Gastroesophageal sphincter (tissue), 4 donors: ENCODE measurements at regions not wholly inside any gene's neighbourhood (a gene's known extent, or its start where the extent isn't known, plus 50 kb on each side); places are given as distances from the start of the nearest gene placed in this dataset.

Source experiments
- ATAC-seq: fragments of 150-250 bp; one replicate; pipeline ENCODE4 v1.9.1; 2016; ENCODE audit warnings: mild to moderate bottlenecking, moderate library complexity
- H3K27ac ChIP-seq, 4 donors: fragments of 200-600 bp; sonication (generic) in 3 of 4; 1 replicate in 3 of 4; 2 replicates in 1 of 4; pipeline ENCODE4 v1.5.1; 2016 to 2019
- H3K27me3 ChIP-seq: fragments of 200-600 bp; sonication (generic); one replicate; pipeline ENCODE4 v1.5.1; 2019
- H3K36me3 ChIP-seq, 2 donors: fragments of 200-600 bp; sonication (generic); one replicate each; pipeline ENCODE4 v1.5.1; 2019; ENCODE audit warnings: control low read depth in 1 of 2
- H3K4me1 ChIP-seq, 3 donors: fragments of 200-600 bp; sonication (generic); 1 replicate in 2 of 3; 2 replicates in 1 of 3; pipeline ENCODE4 v1.5.1; 2016 to 2019; ENCODE audit warnings: control low read depth in 2 of 3
- H3K4me3 ChIP-seq, 2 donors: fragments of 200-600 bp; sonication (generic); one replicate each; pipeline ENCODE4 v1.5.1; 2019; ENCODE audit warnings: mild to moderate bottlenecking in 1 of 2, moderate library complexity in 1 of 2
- H3K9me3 ChIP-seq, 3 donors: fragments of 200-600 bp; sonication (generic); one replicate each; pipeline ENCODE4 v1.5.1; 2017 to 2019; ENCODE audit warnings: control low read depth in 2 of 3
- EP300 ChIP-seq: sonication (generic); formaldehyde crosslinking; IDR thresholded peaks from one replicate; pipeline ENCODE4 v1.6.1; 2017; ENCODE audit warnings: antibody characterized with exemption, mild to moderate bottlenecking
- POLR2A ChIP-seq, 2 donors: fragments of 450-650 bp; IDR thresholded peaks; one replicate each; pipeline ENCODE4 v1.6.1; 2017; ENCODE audit warnings: antibody characterized with exemption in 2 of 2, mild to moderate bottlenecking in 2 of 2, moderate library complexity in 1 of 2
- POLR2AphosphoS5 ChIP-seq: sonication (generic); formaldehyde crosslinking; IDR thresholded peaks from one replicate; pipeline ENCODE4 v1.6.1; 2017; ENCODE audit warnings: antibody characterized with exemption
- WGBS, 2 donors: methylation state at CpG; one replicate each; pipeline ENCODE4 v1.1.5; 2018; ENCODE audit warnings: low coverage in 1 of 2; 5-methylcytosine and 5-hydroxymethylcytosine counted together
- TF ChIP-seq, protein P1 (sequence below), 4 experiments: fragments of 200-600 bp in 2 of 4; fragments of 450-650 bp in 2 of 4; sonication (generic) in 1 of 4; IDR thresholded peaks; one replicate each; pipeline ENCODE4 v1.5.1; 2017 to 2019; ENCODE audit warnings: antibody characterized with exemption in 4 of 4, mild to moderate bottlenecking in 2 of 4, moderate library complexity in 2 of 4

- Histone ChIP-seq H3K36me3 (no peaks in the 10 kb centered on the region), H3K4me3 (no peak overlapping the region), H3K4me1 (peaks cover 0 to 3% (median 0%) of the 10 kb centered on the region in 3 donors), H3K27ac (no peak overlapping the region), H3K9me3 (no peaks in the 10 kb centered on the region), H3K27me3 (no peaks in the 10 kb centered on the region)
- peak; percentile 68 for ATAC-seq
- 67 to 73% methylated on average over 6 of the region's 7 CpGs for WGBS, 2 donors
- TF ChIP-seq POLR2A (IDR thresholded peaks at IDR 0.05): no peak
- TF ChIP-seq EP300: no peak
- TF ChIP-seq, protein P1, sequence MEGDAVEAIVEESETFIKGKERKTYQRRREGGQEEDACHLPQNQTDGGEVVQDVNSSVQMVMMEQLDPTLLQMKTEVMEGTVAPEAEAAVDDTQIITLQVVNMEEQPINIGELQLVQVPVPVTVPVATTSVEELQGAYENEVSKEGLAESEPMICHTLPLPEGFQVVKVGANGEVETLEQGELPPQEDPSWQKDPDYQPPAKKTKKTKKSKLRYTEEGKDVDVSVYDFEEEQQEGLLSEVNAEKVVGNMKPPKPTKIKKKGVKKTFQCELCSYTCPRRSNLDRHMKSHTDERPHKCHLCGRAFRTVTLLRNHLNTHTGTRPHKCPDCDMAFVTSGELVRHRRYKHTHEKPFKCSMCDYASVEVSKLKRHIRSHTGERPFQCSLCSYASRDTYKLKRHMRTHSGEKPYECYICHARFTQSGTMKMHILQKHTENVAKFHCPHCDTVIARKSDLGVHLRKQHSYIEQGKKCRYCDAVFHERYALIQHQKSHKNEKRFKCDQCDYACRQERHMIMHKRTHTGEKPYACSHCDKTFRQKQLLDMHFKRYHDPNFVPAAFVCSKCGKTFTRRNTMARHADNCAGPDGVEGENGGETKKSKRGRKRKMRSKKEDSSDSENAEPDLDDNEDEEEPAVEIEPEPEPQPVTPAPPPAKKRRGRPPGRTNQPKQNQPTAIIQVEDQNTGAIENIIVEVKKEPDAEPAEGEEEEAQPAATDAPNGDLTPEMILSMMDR (IDR thresholded peaks at IDR 0.05): peak; percentile 44 to 79 (median 48)
Observed at GRCh38 chr6:132962936-132963868, 148.8 kb downstream of the RPS12 start.

DNA sequence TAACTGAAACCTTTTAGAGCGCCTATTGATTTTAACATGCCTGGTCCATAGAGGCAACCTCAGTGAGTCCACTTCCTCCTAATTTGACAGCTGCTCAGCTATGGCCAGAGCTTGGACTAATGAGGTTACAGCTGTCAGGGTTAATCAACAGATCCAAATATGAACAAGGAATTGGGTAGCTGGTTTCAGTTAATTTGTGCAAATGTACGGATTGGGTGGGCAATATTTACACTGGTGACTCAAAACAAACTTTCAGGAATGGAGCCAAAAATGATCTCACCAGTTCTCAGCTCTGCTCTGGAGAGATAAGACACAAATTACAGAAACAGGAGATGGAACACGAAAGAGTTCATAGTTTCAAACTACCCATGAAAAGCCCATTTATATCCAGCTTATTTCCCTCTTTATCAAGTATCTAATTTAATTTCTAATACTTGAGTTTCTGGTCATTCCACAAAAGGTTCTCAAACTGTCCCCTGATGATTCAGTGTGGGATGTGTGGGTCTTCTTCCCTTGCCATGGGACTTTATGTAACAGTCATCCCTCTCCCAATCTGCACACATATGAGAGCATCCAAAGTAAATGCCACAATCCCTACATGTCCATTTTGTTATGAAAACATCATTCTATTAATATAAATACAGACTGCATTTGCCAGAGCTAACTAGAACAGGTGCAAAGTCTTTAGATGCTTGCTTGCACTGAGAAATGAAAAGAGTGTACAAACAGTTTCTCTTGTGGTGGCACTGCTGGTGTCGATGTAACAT lies 149.9 kb downstream of the RPS12 start:
- WGBS, 2 donors: 49 to 51% methylated on average over 4 of the region's 4 CpGs
- Histone ChIP-seq H3K27ac (no peak overlapping the region), H3K27me3 (no peaks in the 10 kb centered on the region), H3K36me3 (no peaks in the 10 kb centered on the region), H3K4me1 (peaks cover 0 to 3% (median 0%) of the 10 kb centered on the region in 3 donors), H3K9me3 (no peaks in the 10 kb centered on the region), H3K4me3 (no peak overlapping the region)
- ATAC-seq: no peak
- no peak for TF ChIP-seq EP300
- TF ChIP-seq, protein P1 (IDR thresholded peaks at IDR 0.05): no peak

DNA sequence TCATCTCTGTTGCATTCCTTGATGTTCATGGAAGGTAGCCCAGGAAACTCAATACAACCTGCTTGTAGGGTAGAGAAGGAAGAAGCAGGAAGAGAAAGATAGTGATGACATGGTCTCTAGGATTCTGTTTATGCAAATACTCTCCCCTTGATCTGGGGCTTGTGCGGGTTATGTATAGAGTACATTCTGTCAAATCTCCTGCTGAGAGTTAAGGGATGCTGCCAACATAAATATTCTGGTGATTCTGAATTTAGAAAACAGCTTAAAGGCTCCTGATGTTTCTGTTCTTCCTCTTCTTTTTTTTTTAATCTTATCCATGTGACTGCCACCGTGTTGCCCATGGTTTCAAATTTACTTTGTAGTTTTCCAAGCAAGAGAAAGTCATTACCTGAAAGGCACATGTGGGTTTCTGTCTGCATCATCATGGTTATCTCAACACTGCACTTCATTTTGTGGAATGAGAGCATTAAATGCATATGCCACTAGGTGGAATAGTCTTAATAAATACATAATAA lies 150.6 kb downstream of the RPS12 start:
- Histone ChIP-seq H3K27me3 (no peaks in the 10 kb centered on the region), H3K4me3 (no peak overlapping the region), H3K4me1 (peaks cover 0 to 3% (median 0%) of the 10 kb centered on the region in 3 donors), H3K9me3 (no peaks in the 10 kb centered on the region), H3K36me3 (no peaks in the 10 kb centered on the region), H3K27ac (no peak overlapping the region)
- no peak for ATAC-seq
- TF ChIP-seq EP300: no peak
- TF ChIP-seq POLR2AphosphoS5: no peak
- WGBS, 2 donors: 14 to 27% methylated on average over 1 to 2 of the region's 2 CpGs

DNA sequence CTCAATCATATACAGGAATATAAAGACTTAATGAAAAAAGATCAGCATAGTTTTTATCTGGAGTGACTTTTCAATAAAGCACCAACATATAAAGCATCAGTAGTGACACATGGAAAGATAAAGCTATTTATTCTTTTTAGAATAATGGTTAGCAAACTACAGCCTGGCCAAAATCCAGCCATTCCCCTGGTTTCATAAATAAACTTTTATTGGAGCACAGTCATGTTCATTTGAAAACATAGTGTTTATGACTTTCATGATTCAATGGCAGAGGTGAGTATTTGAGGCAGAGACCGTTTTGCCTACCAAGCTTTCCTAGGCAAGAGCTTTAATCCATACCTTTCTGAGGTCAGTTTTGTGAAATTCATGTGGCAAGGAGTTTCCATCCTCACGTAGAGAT lies 153.5 kb downstream of the RPS12 start:
- no peaks in the 10 kb centered on the region for H3K36me3 ChIP-seq
- no peak for ATAC-seq
- H3K27ac ChIP-seq: no peak overlapping the region
- no peak for TF ChIP-seq POLR2A (IDR thresholded peaks at IDR 0.05)
- TF ChIP-seq EP300: no peak
- TF ChIP-seq, protein P1 (IDR thresholded peaks at IDR 0.05): no peak
- TF ChIP-seq POLR2AphosphoS5: no peak
- H3K27me3 ChIP-seq: peaks cover 6% of the 10 kb centered on the region
- H3K4me3 ChIP-seq: no peak overlapping the region
- no peaks in the 10 kb centered on the region for H3K9me3 ChIP-seq
- H3K4me1 ChIP-seq: peaks cover 0 to 3% (median 0%) of the 10 kb centered on the region in 3 donors
- 74 to 80% methylated on average over 2 of the region's 2 CpGs for WGBS, 2 donors

DNA sequence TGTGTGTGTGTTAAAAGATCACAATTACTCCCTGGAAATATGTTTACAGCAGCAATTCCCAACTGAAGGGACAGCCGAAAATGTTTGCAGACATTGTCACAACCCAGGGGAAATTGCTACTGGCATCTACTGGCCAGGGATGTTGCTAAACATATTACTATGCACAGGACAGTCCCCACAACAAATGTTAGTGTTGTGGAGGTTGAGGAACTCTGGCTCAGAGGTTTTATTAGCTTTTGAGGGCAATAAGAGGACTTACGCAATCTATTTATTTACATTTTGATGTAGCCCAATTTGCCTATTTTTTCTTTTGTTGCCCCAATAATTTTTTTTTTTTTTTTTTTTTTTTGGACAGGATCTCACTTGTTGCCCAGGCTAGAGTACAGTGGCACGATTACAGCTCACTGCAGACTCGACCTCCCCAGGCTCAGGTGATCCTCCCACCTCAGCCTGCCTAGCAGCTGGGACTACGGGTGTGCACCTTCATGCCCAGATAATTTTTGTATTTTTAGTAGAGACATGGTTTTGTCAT lies 154.1 kb downstream of the RPS12 start:
- Histone ChIP-seq H3K27ac (no peak overlapping the region), H3K27me3 (peaks cover 6% of the 10 kb centered on the region), H3K9me3 (no peaks in the 10 kb centered on the region), H3K4me1 (peaks cover 0 to 3% (median 0%) of the 10 kb centered on the region in 3 donors), H3K36me3 (no peaks in the 10 kb centered on the region), H3K4me3 (no peak overlapping the region)
- ATAC-seq: no peak
- 71 to 85% methylated on average over 2 to 5 of the region's 5 CpGs for WGBS, 2 donors
- no peak for TF ChIP-seq EP300
- no peak for TF ChIP-seq POLR2A (IDR thresholded peaks at IDR 0.05)
- no peak for TF ChIP-seq POLR2AphosphoS5
- TF ChIP-seq, protein P1 (IDR thresholded peaks at IDR 0.05): no peak
